H9 (cell line): ENCODE measurements at regions not wholly inside any gene's neighbourhood (a gene's known extent, or its start where the extent isn't known, plus 50 kb on each side); places are given as distances from the start of the nearest gene placed in this dataset.

Source experiments
- DNase-seq: peaks from one replicate; pipeline ENCODE4 v3.0.0-alpha.2; 2017
- H2AFZ ChIP-seq: one replicate; pipeline ENCODE4 v1.6.1; 2013; ENCODE audit warnings: mild to moderate bottlenecking, low read length, control low read depth, moderate library complexity
- H2AK5ac ChIP-seq: 2 replicates; pipeline ENCODE4 v1.6.1; 2013; ENCODE audit warnings: low read length, control low read depth, mixed read lengths; ENCODE audit not compliant: insufficient read length
- H2BK120ac ChIP-seq: one replicate; pipeline ENCODE4 v1.6.1; 2013; ENCODE audit warnings: low read depth, mild to moderate bottlenecking, low read length, control low read depth, inconsistent platforms; ENCODE audit not compliant: poor library complexity, severe bottlenecking
- H2BK12ac ChIP-seq: 2 replicates; pipeline ENCODE4 v1.6.1; 2013; ENCODE audit warnings: low read length, control low read depth, mixed read lengths, low read depth; ENCODE audit not compliant: insufficient read length
- H2BK15ac ChIP-seq: 2 replicates; pipeline ENCODE4 v1.6.1; 2013; ENCODE audit warnings: low read depth, low read length, control low read depth
- H2BK20ac ChIP-seq: one replicate; pipeline ENCODE4 v1.6.1; 2013; ENCODE audit warnings: low read depth, mild to moderate bottlenecking, low read length, control low read depth, inconsistent platforms; ENCODE audit not compliant: poor library complexity, severe bottlenecking
- H2BK5ac ChIP-seq: 2 replicates; pipeline ENCODE4 v1.6.1; 2013; ENCODE audit warnings: low read length, control low read depth, mixed read lengths; ENCODE audit not compliant: insufficient read length
- H3K14ac ChIP-seq: 2 replicates; pipeline ENCODE4 v1.6.1; 2013; ENCODE audit warnings: low read length, control low read depth; ENCODE audit not compliant: insufficient read depth
- H3K18ac ChIP-seq: 2 replicates; pipeline ENCODE4 v1.6.1; 2013; ENCODE audit warnings: low read depth, mild to moderate bottlenecking, mixed read lengths, low read length, control low read depth; ENCODE audit not compliant: insufficient read length
- H3K23ac ChIP-seq: 2 replicates; pipeline ENCODE4 v1.6.1; 2013; ENCODE audit warnings: low read length, control low read depth, mixed read lengths, low read depth; ENCODE audit not compliant: insufficient read length
- H3K23me2 ChIP-seq: 2 replicates; pipeline ENCODE4 v1.6.1; 2013; ENCODE audit warnings: low read depth, mild to moderate bottlenecking, mixed read lengths, low read length, control low read depth; ENCODE audit not compliant: insufficient read length, poor library complexity, severe bottlenecking
- H3K27ac ChIP-seq: 2 replicates; pipeline ENCODE4 v1.5.1; 2013; ENCODE audit warnings: low read length, control low read depth, mixed read lengths, low read depth; ENCODE audit not compliant: insufficient read length
- H3K27me3 ChIP-seq: 2 replicates; pipeline ENCODE4 v1.6.1; 2013; ENCODE audit warnings: low read length, control low read depth, inconsistent platforms; ENCODE audit not compliant: insufficient read depth
- H3K4ac ChIP-seq: 2 replicates; pipeline ENCODE4 v1.6.1; 2013; ENCODE audit warnings: low read depth, mild to moderate bottlenecking, control low read depth, inconsistent platforms, low read length, moderate library complexity
- H3K4me1 ChIP-seq: 2 replicates; pipeline ENCODE4 v1.6.1; 2013; ENCODE audit warnings: low read length, control low read depth, inconsistent platforms; ENCODE audit not compliant: insufficient read depth
- H3K4me2 ChIP-seq: 2 replicates; pipeline ENCODE4 v1.6.1; 2013; ENCODE audit warnings: low read length, control low read depth, mixed read lengths; ENCODE audit not compliant: insufficient read length, insufficient read depth
- H3K56ac ChIP-seq: 2 replicates; pipeline ENCODE4 v1.6.1; 2013; ENCODE audit warnings: low read depth, mild to moderate bottlenecking, mixed read lengths, low read length, control low read depth; ENCODE audit not compliant: insufficient read length
- H3K79me1 ChIP-seq: 2 replicates; pipeline ENCODE4 v1.6.1; 2013; ENCODE audit warnings: low read depth, mild to moderate bottlenecking, moderate library complexity, low read length, control low read depth, inconsistent platforms; ENCODE audit not compliant: insufficient read depth, poor library complexity, severe bottlenecking
- H3K79me2 ChIP-seq: 2 replicates; pipeline ENCODE4 v1.6.1; 2013; ENCODE audit warnings: low read length, control low read depth, inconsistent platforms; ENCODE audit not compliant: insufficient read depth
- H3K9ac ChIP-seq: 2 replicates; pipeline ENCODE4 v1.6.1; 2013; ENCODE audit warnings: low read length, control low read depth, mixed read lengths; ENCODE audit not compliant: insufficient read length; ENCODE audit errors: extremely low read depth
- H3K9me3 ChIP-seq: one replicate; pipeline ENCODE4 v1.6.1; 2013; ENCODE audit warnings: low read depth, low read length, inconsistent platforms; ENCODE audit not compliant: control insufficient read depth
- H3T11ph ChIP-seq: one replicate; pipeline ENCODE4 v1.6.1; 2013; ENCODE audit warnings: mild to moderate bottlenecking, low read length, control low read depth, inconsistent platforms
- H4K20me1 ChIP-seq: one replicate; pipeline ENCODE4 v1.6.1; 2013; ENCODE audit not compliant: control insufficient read depth, insufficient read length, insufficient read depth
- H4K5ac ChIP-seq: 2 replicates; pipeline ENCODE4 v1.6.1; 2013; ENCODE audit warnings: low read depth, mild to moderate bottlenecking, mixed read lengths, low read length, control low read depth; ENCODE audit not compliant: insufficient read length
- H4K8ac ChIP-seq: replicated peaks from 2 replicates; pipeline ENCODE4 v1.6.1; 2013; ENCODE audit warnings: low read length, control low read depth, mixed read lengths, low read depth; ENCODE audit not compliant: insufficient read length
- H4K91ac ChIP-seq: 2 replicates; pipeline ENCODE4 v1.6.1; 2013; ENCODE audit warnings: low read depth, mild to moderate bottlenecking, moderate library complexity, mixed read lengths, low read length, control low read depth; ENCODE audit not compliant: insufficient read length
- H3K27ac Mint-ChIP-seq, 3 experiments: 2 replicates in 2 of 3; 3 replicates in 1 of 3; pipeline ENCODE4 v1.8.0; 2020 to 2021; ENCODE audit warnings: mixed read lengths in 3 of 3, mild to moderate bottlenecking in 1 of 3, moderate library complexity in 1 of 3
- H3K27me3 Mint-ChIP-seq: 2 replicates; pipeline ENCODE4 v1.8.0; 2021; ENCODE audit warnings: low read depth, mild to moderate bottlenecking, moderate library complexity, mixed read lengths
- H3K36me3 Mint-ChIP-seq, 3 experiments: 2 replicates in 2 of 3; 3 replicates in 1 of 3; pipeline ENCODE4 v1.8.0; 2020 to 2021; ENCODE audit warnings: low read depth in 3 of 3, mixed read lengths in 3 of 3; ENCODE audit not compliant: insufficient read depth in 1 of 3
- H3K4me1 Mint-ChIP-seq, 2 experiments: 2 replicates each; pipeline ENCODE4 v1.8.0; 2020; ENCODE audit warnings: mixed read lengths in 2 of 2
- H3K4me3 Mint-ChIP-seq, 2 experiments: 2 replicates in 1 of 2; 3 replicates in 1 of 2; pipeline ENCODE4 v1.8.0; 2020 to 2021; ENCODE audit warnings: mild to moderate bottlenecking in 2 of 2, mixed read lengths in 2 of 2, moderate library complexity in 1 of 2
- H3K9me3 Mint-ChIP-seq, 2 experiments: 2 replicates in 1 of 2; 3 replicates in 1 of 2; pipeline ENCODE4 v1.8.0; 2020; ENCODE audit warnings: mild to moderate bottlenecking in 2 of 2, mixed read lengths in 2 of 2, moderate library complexity in 1 of 2
- CTCF ChIP-seq: fragments of 200-600 bp; sonication (generic); conservative IDR thresholded peaks from 3 replicates; pipeline ENCODE4 v1.8.0; 2021; ENCODE audit warnings: antibody characterized with exemption, mild to moderate bottlenecking
- WGBS: extraction: QIAGEN DNeasy Blood & Tissue Kit; methylation state at CpG from one replicate; pipeline ENCODE4 v1.1.7; 2013; ENCODE audit warnings: missing lambda C conversion rate, low lambda C conversion rate, mixed read lengths; ENCODE audit not compliant: insufficient read length; ENCODE audit errors: extremely low coverage; 5-methylcytosine and 5-hydroxymethylcytosine counted together

DNA sequence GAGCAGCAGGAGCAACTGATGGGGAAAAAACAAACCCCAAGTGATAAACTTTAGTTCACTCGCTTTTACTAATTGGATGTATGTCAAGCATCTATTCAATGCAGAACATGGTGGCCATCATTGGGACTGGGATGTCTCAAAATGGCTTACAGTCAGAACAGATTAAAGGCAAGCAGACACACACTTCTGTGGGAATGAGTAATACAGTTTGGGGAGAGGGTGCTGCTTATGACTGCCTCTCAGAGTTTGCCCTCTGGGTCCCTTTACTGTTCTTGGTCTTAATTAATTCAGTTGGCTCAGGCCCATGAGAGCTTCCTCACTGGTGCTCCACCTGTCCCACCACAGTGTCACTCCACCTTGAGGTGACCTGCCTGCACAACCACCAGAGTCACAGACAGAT is 119.5 kb downstream of the TBX19 start:
- Histone ChIP-seq H2BK20ac (no peak overlapping the region), H3K79me1 (no peaks in the 10 kb centered on the region), H4K5ac (no peak overlapping the region), H3K18ac (no peak overlapping the region), H3K79me2 (no peaks in the 10 kb centered on the region), H2BK5ac (no peak overlapping the region), H2AK5ac (no peak overlapping the region), H3K4me1 (peaks cover 5% of the 10 kb centered on the region), H2AFZ (no peak overlapping the region), H4K8ac (no peak overlapping the region), H2BK12ac (no peak overlapping the region), H3K56ac (no peak overlapping the region), H3K23ac (no peak overlapping the region), H4K20me1 (no peaks in the 10 kb centered on the region), H3K4ac (no peak overlapping the region), H3K27me3 (no peaks in the 10 kb centered on the region), H3K23me2 (no peaks in the 10 kb centered on the region), H3K27ac (no peak overlapping the region), H3K9me3 (no peaks in the 10 kb centered on the region), H3K4me2 (no peak overlapping the region), H2BK15ac (no peak overlapping the region), H3K14ac (no peak overlapping the region), H4K91ac (no peak overlapping the region), H3K9ac (no peak overlapping the region), H3T11ph (no peak overlapping the region), H2BK120ac (no peak overlapping the region)
- Mint-ChIP-seq H3K36me3 (0 out of 7 replicates have a peak, but pooled peaks cover 0 to 3% (median 0%) of the 10 kb centered on the region in 3 experiments), H3K27ac (no peak overlapping the region), H3K4me1 (peaks cover 4 to 8% of the 10 kb centered on the region in 2 experiments), H3K4me3 (no peak overlapping the region), H3K27me3 (peaks cover 1% of the 10 kb centered on the region; the same call in 1 of the 2 replicates), H3K9me3 (no peaks in the 10 kb centered on the region)
- no peak for DNase-seq
- no CpG with 5 or more reads among the region's 1 CpG for WGBS
- no peak for TF ChIP-seq CTCF
